CD4-positive, alpha-beta T cell treated with Interleukin-4 for 4 hours (primary cell): ENCODE measurements at regions not wholly inside any gene's neighbourhood (a gene's known extent, or its start where the extent isn't known, plus 50 kb on each side); places are given as distances from the start of the nearest gene placed in this dataset.

ENCODE experiments used
- DNase-seq: peaks from one replicate; pipeline ENCODE4 v3.0.0-alpha.2; 2020

DNA sequence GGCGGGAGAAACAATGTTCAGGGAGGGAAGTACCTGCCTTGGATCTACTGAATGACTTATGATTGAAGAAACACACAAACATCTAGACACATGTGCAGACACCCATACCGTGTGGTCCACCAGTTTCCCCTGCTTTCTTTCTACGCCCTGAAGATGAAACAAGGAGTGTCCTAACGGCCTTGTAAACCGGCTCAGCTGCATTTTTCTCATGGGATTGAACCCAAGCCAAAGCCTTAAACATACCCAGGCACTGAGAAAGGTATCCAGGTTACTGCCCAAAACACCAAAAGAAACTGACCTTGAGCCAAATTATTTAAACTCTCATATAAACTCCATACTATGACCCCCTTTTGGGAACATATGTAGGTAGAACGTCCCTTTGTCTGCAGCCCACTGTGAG is 630.0 kb upstream of the RGS18 start:
- DNase-seq = no peak

- no peak for DNase-seq
Measured at GRCh38 chr1:191530928-191531327, 627.3 kb upstream of the RGS18 start.

DNA sequence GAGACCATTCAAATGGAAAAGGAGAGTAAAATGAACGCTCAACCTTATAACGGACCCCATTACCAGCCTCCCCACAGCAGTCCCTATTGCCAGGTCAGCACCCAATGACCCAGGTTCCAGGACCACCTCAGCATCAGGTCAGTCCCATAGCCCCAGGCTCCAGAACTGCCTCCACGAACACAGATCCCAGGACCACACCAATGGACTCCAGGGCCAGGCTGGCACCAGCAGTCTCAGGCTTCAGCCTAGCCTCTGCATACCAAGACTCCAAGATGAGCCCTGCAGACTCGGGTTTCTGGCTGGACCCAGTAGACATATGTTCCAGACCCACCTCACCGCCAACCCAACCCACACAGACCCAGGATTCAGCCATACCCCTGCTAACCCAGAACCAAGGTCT is 625.0 kb upstream of the RGS18 start:
- DNase-seq = no peak

DNA sequence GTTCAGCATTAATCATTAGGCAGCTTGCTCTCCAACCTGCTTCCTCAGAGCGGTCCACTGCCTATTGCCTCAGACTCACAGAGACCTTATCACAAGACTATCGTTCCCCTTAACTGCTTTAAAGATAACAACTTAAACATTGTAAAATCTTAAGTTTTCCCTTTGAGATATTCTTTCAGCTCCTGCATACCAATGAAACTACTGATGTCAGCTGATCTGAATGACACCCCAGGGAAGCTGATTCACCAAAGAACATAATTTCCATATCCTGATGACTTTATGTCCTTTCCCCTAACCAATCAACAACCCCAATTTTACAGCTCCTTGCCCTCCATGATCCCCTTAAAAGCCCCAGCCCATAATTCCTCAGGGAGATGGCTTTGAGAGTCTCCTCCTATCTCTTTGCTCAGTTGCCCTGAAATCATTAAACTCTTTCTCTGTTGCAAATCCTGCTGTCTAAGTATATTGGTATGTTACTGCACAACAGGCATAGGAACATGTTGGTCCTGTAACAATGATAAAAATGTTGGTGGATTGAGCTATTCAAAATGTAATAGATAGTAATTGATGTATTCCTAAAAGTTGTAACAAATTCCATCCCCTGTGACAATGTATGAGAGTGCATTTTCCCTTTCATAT is 621.4 kb upstream of the RGS18 start:
- no peak for DNase-seq

- no peak for DNase-seq
Measured at GRCh38 chr1:191541758-191542157, 616.5 kb upstream of the RGS18 start.

DNA sequence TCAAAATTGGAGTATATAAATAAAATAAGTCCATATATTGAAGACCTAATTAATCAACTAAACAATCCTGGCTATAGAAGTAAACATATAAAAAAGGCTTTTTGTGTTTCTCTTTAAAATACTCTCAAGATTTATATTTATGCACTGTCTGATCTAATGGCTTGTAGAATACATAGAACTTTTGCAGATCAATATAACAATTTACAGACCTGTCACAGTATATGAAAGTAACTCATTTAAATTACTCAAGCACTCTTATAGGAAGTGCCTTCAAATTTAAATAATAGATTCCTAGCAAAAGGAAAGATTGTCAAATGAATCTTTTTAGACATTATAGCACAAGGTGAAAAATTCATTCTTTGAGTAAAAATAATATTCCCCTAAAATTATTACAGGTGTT is 615.8 kb upstream of the RGS18 start:
- DNase-seq = no peak

- no peak for DNase-seq
Measured at GRCh38 chr1:191546803-191547202, 611.5 kb upstream of the RGS18 start.

- no peak for DNase-seq
Measured at GRCh38 chr1:191551019-191551418, 607.2 kb upstream of the RGS18 start.

DNA sequence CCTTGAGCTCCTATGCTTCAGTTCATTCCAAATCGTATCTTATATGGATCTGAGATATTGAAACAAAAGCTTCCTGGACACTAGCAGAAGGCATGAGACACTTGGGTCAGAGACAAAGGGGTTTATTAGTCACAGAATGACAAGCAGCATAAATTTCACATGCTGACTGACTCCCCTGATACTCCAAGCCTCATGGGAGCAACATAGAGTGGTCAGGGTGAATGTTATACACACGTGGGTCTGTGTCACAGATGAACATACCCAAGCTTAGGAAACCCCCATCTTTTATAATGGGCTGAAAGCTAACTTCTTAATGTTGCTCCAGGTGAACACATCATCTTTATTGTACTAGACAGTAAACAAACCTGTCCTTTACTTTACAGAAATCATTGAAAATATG is 599.9 kb upstream of the RGS18 start:
- DNase-seq = no peak

DNA sequence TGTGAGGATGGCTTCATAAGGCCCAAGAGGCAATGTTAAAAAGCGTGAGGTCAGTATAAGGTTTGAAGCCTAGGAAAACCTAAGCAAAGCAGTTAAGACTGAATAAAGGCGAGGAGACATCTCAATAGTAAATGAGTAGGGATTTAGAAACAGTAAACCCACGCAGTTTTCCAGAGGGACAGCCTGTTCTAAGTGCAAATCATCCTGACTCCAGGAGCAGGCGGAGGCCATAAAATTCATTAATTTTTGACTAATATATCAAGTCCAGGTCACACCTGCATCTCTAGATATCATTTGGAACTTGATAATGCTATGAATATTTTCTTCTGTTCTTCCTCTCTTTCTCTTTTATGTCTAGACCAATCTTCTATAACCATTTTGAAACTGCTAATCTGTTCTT is 597.0 kb upstream of the RGS18 start:
- no peak for DNase-seq

GRCh38 chr1:191564275-191564674 is 594.0 kb upstream of the RGS18 start:
- no peak for DNase-seq

- no peak for DNase-seq
Measured at GRCh38 chr1:191572479-191572878, 585.8 kb upstream of the RGS18 start.

DNA sequence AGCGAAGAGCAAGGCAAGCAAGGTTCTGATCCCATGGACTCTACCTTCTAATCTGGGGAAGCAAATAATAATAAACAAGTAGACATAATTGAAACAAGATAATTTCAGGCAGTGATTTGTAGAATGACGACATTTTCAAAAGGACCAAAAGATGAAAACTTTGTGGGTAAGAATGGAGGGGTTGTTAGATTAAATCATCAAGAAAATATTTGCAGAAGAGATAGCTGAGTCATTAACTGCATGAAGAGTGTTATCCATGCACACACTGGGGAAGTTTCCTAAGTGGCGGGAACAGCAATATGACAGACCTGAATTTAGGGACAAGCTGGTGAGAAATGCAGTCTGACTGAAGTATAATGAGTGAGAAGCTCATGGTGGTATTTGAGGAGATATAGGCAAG is 583.1 kb upstream of the RGS18 start:
- no peak for DNase-seq

DNA sequence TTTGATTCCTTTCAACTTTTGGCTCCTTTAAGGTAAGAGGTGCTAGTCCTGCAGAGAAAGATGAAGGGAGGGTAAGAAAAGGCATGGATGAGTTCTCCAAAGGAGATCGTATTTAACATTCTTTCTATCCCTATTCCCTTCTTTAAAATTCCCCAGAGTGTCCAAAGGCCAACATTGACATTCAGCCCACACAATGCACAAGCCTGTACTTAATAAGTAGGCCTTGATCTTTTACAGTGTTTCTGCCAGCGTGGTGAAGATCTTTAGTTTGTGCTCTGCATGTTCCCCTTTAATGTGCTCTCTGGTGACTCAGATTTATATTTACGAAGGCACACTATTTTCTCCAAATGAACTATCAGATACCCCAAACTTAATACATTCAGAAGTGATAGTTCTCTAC is 582.5 kb upstream of the RGS18 start:
- DNase-seq = no peak

DNA sequence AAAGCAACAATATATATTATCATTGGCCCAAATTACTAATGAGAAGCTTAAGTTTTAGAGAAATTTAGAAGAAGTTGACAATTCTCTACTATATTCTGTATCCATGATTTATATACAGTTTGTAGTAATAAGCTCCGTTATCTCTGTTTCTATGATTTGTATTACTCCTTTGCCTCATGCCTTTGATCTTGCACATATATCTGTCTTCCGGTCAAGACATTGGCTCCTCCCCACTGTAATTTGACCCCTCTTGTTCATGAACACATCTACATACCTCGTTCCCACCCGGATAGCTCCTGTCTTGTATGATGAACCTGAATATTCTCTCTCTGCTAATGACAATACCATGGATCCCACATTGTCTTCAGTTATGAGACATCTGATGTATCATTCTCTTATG is 581.0 kb upstream of the RGS18 start:
- no peak for DNase-seq

DNA sequence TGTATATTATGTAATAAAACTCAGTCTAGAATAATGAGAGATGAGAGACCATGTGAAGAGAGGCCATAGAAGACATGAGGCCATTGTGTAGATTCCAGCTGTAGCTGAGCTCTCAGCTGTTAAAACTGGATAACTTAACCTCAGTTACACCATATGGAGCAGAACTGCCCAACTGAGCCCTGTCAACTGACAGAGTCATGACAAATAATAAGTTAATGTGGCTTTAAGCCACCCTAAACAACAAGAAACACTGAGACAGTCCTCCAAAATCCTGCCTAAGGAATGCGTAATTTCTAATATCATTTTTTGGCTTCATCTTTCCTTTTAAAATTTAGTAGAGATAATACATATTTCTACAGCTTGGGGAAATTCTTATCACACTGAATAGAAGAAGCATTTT is 580.0 kb upstream of the RGS18 start:
- no peak for DNase-seq

- no peak for DNase-seq
Measured at GRCh38 chr1:191579019-191579418, 579.2 kb upstream of the RGS18 start.

DNA sequence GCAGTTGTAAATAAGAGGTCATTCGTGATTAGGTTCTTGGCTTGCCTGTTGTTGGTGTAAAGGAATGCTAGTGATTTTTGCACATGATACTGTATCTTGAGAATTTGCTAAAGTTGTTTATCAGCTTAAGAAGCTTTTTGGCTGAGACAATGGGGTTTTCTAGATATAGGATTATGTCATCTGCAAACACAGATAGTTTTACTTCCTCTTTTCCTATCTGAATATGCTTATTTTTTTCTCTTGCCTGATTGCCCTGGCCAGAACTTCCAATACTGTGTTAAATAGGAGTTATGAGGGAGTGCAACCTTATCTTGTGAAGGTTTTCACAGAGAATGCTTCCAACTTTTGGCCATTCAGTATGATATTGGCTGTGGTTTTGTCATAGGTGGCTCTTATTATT is 576.1 kb upstream of the RGS18 start:
- no peak for DNase-seq

DNA sequence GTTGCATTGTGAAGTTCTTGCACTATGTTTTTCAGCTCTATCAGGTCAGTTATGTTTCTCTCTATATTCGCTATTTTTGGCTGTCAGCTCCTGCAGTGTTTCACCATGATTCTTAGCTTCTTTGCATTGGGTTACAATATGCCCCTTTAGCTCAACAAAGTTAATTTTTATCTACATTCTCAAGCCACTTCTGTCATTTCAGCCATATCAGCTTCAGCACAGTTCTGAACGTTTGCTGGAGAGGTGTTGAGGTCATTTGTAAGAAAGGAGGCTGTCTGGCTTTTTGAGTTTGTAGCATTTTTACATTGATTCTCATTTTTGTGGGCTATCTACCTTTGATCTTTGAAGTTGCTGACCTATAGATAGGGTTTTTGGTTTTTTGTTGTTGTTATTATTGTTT is 573.2 kb upstream of the RGS18 start:
- no peak for DNase-seq

DNA sequence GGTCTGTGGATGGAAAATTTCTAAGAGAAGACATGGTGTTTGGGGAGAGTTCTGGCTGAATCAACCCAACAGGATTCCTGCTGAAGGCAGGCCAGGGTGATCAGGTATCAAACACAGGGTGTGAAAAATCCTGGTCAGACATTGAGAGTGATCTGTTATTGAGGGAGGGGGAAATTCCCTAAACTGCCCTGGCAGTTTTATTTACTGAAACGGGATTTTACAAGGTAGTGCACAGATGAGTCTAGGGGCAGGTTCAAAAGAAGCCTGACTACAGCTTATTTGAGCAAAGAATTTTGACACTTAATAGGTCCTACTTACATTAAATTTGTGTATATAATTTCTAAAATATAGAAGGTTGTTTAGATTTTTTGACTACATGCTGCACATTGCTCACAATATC is 569.4 kb upstream of the RGS18 start:
- no peak for DNase-seq

DNA sequence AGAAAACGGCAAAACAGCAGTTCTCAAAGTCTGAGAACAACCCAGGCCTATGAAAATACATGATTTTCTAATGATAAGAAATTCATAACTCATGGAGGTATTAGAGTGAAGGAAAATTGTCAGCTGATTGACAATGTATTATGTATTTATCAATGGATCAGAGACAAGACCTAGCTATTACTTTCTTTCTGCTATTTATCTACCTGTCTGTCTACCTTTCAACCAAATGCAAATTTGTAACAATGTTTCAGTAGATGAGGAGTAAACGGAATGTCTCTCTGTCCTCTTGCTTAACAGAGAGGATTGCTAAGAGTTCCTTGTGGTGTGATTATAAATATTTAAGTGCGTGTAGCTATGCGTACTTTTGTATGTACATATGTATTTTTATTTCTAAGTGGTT is 568.7 kb upstream of the RGS18 start:
- no peak for DNase-seq

DNA sequence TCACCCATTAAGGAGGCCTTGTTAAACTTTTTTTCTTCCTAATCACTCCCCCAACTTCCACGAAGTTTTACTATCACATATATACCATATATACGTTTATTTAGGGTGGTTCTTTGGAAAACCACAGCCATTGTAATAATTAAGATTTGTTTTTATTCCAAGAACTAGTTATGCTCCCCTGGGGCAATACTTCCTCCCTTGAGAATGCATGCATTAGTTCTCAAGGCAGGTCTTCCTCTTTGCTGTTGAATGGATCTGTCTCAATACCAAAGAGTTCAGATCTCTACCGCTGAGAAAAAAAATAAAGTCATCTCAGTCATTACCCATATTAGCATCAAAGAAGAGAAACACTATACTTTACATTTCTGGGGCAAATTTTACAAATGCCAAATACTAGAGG is 567.7 kb upstream of the RGS18 start:
- no peak for DNase-seq

DNA sequence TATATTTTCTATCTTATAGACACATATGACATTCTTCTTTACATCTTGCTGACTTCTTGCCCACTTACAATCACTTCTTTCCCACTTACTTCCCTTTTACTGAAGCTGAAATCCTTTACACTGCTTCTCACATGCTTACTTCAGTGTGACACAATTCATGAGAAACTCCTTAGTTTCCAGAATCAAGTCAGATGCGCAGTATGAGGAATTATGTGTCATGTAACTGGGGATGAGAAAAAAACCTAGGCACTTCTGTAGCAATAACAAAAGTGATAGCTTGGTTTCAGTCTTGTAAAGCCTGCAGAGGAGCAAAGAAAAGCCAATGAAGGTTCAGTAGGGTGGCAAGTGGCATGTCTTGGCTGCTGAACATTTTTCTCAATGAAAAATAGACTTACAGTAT is 566.2 kb upstream of the RGS18 start:
- DNase-seq = no peak

DNA sequence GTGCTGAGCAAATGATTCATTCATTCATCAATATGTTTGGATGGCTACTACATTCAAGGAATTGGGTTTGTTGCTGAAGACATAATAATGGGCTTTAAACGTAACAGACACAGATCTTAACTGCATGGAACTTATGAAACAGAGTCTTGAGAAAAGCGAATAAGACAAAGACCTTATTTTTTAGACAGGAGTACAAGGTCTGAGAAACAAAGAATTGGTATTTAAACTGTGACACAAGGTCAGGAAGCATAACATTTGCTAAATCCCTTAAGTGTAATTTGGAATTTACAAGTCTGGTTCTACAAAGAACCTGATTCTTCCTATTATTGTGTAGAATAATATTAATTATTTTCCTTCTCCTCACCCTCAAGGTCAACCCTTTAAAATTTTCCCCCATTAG is 565.4 kb upstream of the RGS18 start:
- no peak for DNase-seq

GRCh38 chr1:191595170-191595569 is 563.1 kb upstream of the RGS18 start:
- DNase-seq = no peak

DNA sequence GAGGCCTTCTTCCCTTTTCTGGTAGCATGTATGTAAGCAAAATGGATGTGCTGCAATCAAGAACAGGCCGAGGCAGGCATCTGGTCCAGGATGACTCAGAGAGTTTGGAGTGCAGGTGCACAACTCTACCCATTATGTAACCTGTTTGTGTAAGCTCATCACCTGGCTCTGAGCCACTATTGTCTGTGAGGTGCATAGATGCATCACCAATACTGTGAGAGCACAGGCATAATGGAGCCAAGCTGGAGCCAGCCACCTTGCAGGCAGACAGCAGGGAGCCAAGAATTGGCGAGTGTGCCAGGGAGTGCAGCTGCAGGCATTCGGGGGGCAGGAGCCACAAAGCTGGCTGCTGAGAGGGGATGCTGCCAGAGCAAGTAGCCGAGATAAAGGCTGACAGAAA is 549.9 kb upstream of the RGS18 start:
- DNase-seq = no peak
